ENCODE measurements at regions not wholly inside any gene's neighbourhood (a gene's known extent, or its start where the extent isn't known, plus 50 kb on each side); places are given as distances from the start of the nearest gene placed in this dataset.

DNA sequence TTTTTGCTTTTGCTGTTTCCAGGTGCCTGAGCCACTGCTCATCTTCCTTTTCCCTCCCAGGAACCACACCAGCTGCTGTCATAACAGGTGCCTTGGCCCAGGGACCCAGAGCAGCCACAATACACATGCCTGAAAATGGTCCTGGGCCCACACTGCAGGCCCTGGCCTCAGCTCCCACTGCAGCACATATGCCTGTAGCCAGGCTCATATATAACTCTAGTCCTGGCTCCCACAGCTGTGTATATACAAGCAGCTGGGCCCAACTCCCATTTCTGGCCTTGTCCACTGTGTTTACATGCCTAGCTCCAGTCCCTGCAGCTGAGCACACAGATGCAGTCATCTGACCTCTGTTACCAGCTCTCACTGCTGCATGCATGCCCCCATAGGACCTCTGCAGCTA is 930.5 kb downstream of the ADGRL3 start:
- no peak overlapping the region for H3K4me2 ChIP-seq (ENCODE audit: low read length)
- no peak overlapping the region for H3K4me3 ChIP-seq (ENCODE audit: low read length)
- no peaks in the 10 kb centered on the region for H3K9me2 ChIP-seq (replicated peaks; ENCODE audit: control insufficient read depth, low read length)
- no peaks in the 10 kb centered on the region for H3K4me1 ChIP-seq (ENCODE audit: control insufficient read depth, low read length)
- no peak for TF ChIP-seq EZH2phosphoT487 (IDR thresholded peaks at IDR 0.05; ENCODE audit: borderline replicate concordance, low read length)
- TF ChIP-seq, protein P1, sequence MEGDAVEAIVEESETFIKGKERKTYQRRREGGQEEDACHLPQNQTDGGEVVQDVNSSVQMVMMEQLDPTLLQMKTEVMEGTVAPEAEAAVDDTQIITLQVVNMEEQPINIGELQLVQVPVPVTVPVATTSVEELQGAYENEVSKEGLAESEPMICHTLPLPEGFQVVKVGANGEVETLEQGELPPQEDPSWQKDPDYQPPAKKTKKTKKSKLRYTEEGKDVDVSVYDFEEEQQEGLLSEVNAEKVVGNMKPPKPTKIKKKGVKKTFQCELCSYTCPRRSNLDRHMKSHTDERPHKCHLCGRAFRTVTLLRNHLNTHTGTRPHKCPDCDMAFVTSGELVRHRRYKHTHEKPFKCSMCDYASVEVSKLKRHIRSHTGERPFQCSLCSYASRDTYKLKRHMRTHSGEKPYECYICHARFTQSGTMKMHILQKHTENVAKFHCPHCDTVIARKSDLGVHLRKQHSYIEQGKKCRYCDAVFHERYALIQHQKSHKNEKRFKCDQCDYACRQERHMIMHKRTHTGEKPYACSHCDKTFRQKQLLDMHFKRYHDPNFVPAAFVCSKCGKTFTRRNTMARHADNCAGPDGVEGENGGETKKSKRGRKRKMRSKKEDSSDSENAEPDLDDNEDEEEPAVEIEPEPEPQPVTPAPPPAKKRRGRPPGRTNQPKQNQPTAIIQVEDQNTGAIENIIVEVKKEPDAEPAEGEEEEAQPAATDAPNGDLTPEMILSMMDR (IDR thresholded peaks at IDR 0.05; ENCODE audit: low read depth, low read length, poor library complexity, severe bottlenecking), result no peak
- H3F3A ChIP-seq (ENCODE audit: control insufficient read depth, insufficient read depth), result no peaks in the 10 kb centered on the region
- H4K20me1 ChIP-seq (ENCODE audit: control insufficient read depth, insufficient read depth, low read depth, low read length), result no peaks in the 10 kb centered on the region
- no peaks in the 10 kb centered on the region for H3K27me3 ChIP-seq (ENCODE audit: control insufficient read depth, low read length)
- H3K9me3 ChIP-seq (ENCODE audit: control insufficient read depth, insufficient read depth, low read length), result peaks cover 6% of the 10 kb centered on the region; the same call in 1 of the 2 replicates
- H3K36me3 ChIP-seq (ENCODE audit: control insufficient read depth, low read length), result no peaks in the 10 kb centered on the region
- H3K27ac ChIP-seq (ENCODE audit: low read depth, low read length), result no peak overlapping the region
- no peaks in the 10 kb centered on the region for H3K79me2 ChIP-seq (ENCODE audit: control insufficient read depth, low read length)

DNA sequence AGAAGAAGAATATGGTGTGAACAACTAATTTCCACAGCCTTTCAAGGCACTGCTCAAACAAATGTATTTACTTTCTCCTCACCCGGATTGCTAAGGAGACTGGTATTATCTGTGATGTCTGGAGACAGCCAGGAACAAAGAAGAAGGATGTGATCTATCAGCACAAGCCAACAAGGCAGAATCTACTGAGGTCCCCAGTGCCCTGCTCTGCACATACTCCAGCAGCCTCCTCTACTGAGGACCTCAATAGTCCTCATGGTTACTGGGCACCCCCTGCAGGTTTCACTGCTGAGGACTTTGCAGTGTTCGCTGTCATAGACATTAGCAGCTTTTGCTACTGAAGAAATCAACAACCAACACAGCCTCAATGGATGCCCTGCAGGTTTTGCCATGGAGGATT is 930.1 kb downstream of the ADGRL3 start:
- no peaks in the 10 kb centered on the region for H3K27me3 ChIP-seq (ENCODE audit: control insufficient read depth, low read length)
- TF ChIP-seq EZH2phosphoT487 (IDR thresholded peaks at IDR 0.05; ENCODE audit: borderline replicate concordance, low read length), result no peak
- TF ChIP-seq, protein P1 (IDR thresholded peaks at IDR 0.05; ENCODE audit: low read depth, low read length, poor library complexity, severe bottlenecking), result no peak
- no peaks in the 10 kb centered on the region for H3K9me2 ChIP-seq (replicated peaks; ENCODE audit: control insufficient read depth, low read length)
- no peak overlapping the region for H3K4me3 ChIP-seq (ENCODE audit: low read length)
- H3K36me3 ChIP-seq (ENCODE audit: control insufficient read depth, low read length), result no peaks in the 10 kb centered on the region
- no peaks in the 10 kb centered on the region for H3F3A ChIP-seq (ENCODE audit: control insufficient read depth, insufficient read depth)
- H3K79me2 ChIP-seq (ENCODE audit: control insufficient read depth, low read length), result no peaks in the 10 kb centered on the region
- no peaks in the 10 kb centered on the region for H3K4me1 ChIP-seq (ENCODE audit: control insufficient read depth, low read length)
- no peaks in the 10 kb centered on the region for H4K20me1 ChIP-seq (ENCODE audit: control insufficient read depth, insufficient read depth, low read depth, low read length)
- peaks cover 6% of the 10 kb centered on the region; the same call in 1 of the 2 replicates for H3K9me3 ChIP-seq (ENCODE audit: control insufficient read depth, insufficient read depth, low read length)
- no peak overlapping the region for H3K4me2 ChIP-seq (ENCODE audit: low read length)
- no peak overlapping the region for H3K27ac ChIP-seq (ENCODE audit: low read depth, low read length)

All from DOHH2 (cell line).